GM18507 (cell line): ENCODE measurements at regions not wholly inside any gene's neighbourhood (a gene's known extent, or its start where the extent isn't known, plus 50 kb on each side); places are given as distances from the start of the nearest gene placed in this dataset.
"Not testable (repeated sequence)": the region's sequence is repeated elsewhere in the genome, so short reads cannot be mapped to it uniquely, and the experiment has no call there.

ENCODE experiments used
- DNase-seq: peaks from one replicate; pipeline ENCODE4 v3.0.0; 2011; ENCODE audit warnings: low read depth; ENCODE audit not compliant: insufficient read length; ENCODE audit errors: extremely low spot score
- FAIRE-seq: peaks from 2 replicates; lab custom pipeline; 2011; peaks lifted over from hg19 to GRCh38; lab: Jason Lieb, UNC

- FAIRE-seq (no peak), DNase-seq (no peak)
Measured at GRCh38 chr10:27391916-27392315, 112.2 kb upstream of the RAB18 start.

- no peak for FAIRE-seq
Measured at GRCh38 chr10:27391325-27391724, 112.8 kb upstream of the RAB18 start.

GRCh38 chr10:27390681-27391080 is 113.4 kb upstream of the RAB18 start:
- DNase-seq (no peak), FAIRE-seq (no peak)

More at GRCh38 chr10:27391325-27391724, 112.8 kb upstream of the RAB18 start:
- DNase-seq, result no peak

GRCh38 chr10:27388761-27389399 is 115.2 kb upstream of the RAB18 start:
- FAIRE-seq, result no peak
- no peak for DNase-seq

- FAIRE-seq (no peak), DNase-seq (no peak)
Measured at GRCh38 chr10:27383595-27384542, 120.2 kb upstream of the RAB18 start.

GRCh38 chr10:27382176-27382575 is 121.9 kb upstream of the RAB18 start:
- FAIRE-seq (no peak), DNase-seq (no peak)

- FAIRE-seq (no peak), DNase-seq (no peak)
Measured at GRCh38 chr10:27380929-27381358, 123.2 kb upstream of the RAB18 start.

- FAIRE-seq, DNase-seq: not testable (repeated sequence)
Measured at GRCh38 chr10:27379041-27379440, 125.1 kb upstream of the RAB18 start.

- DNase-seq (no peak), FAIRE-seq (no peak)
Measured at GRCh38 chr10:27373566-27374160, 130.4 kb upstream of the RAB18 start.

GRCh38 chr10:27372095-27372494 is 131.5 kb upstream of the ACBD5 start:
- DNase-seq (no peak), FAIRE-seq (no peak)

GRCh38 chr10:27371375-27371774 is 130.8 kb upstream of the ACBD5 start:
- FAIRE-seq, result not testable (repeated sequence)

GRCh38 chr10:27369880-27370279 is 129.3 kb upstream of the ACBD5 start:
- DNase-seq, result no peak

More at GRCh38 chr10:27371375-27371774, 130.8 kb upstream of the ACBD5 start:
- DNase-seq, result not testable (repeated sequence)

GRCh38 chr10:27368706-27369105 is 128.1 kb upstream of the ACBD5 start:
- FAIRE-seq (no peak), DNase-seq (no peak)

More at GRCh38 chr10:27369880-27370279, 129.3 kb upstream of the ACBD5 start:
- FAIRE-seq, result no peak

GRCh38 chr10:27366769-27367168 is 126.2 kb upstream of the ACBD5 start:
- DNase-seq, result no peak
- peak; percentile 9 for FAIRE-seq

GRCh38 chr10:27364028-27364427 is 123.4 kb upstream of the ACBD5 start:
- DNase-seq (no peak), FAIRE-seq (no peak)

- peak; percentile 17 for DNase-seq
- FAIRE-seq, result peak; percentile 92
Measured at GRCh38 chr10:27360581-27361172, 120.1 kb upstream of the ACBD5 start.

GRCh38 chr10:27359792-27360355 is 119.3 kb upstream of the ACBD5 start:
- no peak for DNase-seq
- FAIRE-seq, result no peak

- FAIRE-seq, result no peak
- DNase-seq, result no peak
Measured at GRCh38 chr10:27356738-27357137, 116.1 kb upstream of the ACBD5 start.

- FAIRE-seq (no peak), DNase-seq (no peak)
Measured at GRCh38 chr10:27355918-27356573, 115.4 kb upstream of the ACBD5 start.
